H4 (cell line): ENCODE measurements at regions not wholly inside any gene's neighbourhood (a gene's known extent, or its start where the extent isn't known, plus 50 kb on each side); places are given as distances from the start of the nearest gene placed in this dataset.
"Not testable (repeated sequence)": the region's sequence is repeated elsewhere in the genome, so short reads cannot be mapped to it uniquely, and the experiment has no call there.

ENCODE experiments used
- DNase-seq: peaks from one replicate; pipeline ENCODE4 v3.0.0-alpha.2; 2015; ENCODE audit warnings: low spot score

- peak; percentile 6 for DNase-seq
These were observed 253.4 kb upstream of the LRRC3B start for GRCh38 chr3:26369133-26369532.

DNA sequence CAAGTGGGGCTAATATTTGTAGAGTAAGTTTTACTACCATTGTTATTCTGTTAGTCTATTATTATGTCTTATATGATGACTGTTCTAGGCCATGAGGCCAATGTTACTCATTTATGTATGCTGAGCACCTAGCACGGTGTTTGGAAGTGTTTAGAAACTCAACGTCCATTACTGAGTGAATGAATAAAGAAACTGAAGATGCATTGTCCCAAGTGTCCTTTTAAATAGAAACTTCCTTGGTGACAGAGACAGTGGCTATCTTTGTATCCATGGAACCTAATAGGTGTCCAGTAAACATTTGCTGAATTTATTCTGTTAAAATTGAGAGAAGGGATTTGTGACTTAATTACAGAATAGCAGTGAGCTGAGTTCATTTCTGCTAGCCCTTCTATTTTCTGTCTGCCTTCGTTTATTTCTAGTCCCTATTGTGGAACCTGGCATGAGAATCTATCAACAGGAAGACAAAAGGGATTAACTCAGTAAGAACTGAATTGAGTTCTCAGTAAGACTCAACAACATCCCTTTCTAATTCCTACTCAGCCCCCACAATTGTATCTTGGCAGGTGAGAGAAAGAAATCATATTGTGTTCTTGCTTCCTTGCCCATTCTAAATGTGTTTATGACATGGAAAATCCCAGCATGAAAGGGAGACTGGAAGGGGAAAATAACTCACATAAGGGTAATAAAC is 246.6 kb upstream of the LRRC3B start:
- no peak for DNase-seq

DNA sequence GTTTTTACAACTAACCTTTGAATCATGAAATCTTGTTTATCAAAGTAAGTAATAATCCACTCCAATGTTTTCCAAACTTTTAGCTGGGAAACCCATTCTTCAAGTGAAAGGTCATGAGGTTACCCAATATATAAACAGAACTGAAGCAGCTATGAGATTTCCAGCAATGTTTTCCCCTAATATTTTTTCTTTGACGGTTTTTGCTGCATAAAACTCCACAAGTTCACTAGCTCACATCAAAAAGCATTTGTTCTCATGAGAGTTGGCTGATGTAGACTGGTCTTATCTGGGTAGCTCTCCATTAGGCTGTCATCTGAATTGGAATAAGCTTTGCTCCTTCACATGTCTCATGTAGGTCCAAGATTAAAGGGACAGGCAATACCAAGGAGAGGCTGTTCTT is 241.2 kb upstream of the LRRC3B start:
- no peak for DNase-seq

DNA sequence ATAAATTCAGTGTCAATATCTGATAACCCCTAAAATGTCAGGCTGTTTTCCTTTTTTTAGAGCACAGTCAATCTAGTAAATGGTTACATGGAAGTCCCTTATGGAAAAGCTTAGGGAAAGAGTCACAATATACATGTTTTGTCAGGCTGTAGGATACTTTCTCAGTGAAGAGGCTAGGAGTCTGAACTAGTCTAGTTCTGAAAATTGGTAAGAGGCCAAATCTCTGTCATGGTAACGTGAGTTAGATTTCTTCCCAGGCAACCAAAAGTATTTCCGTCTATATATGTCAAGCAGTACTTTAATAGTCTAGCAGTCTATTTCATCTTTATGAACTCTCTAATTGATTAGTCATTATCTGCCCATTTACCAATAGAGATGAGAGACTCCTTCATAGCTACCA is 215.9 kb upstream of the LRRC3B start:
- DNase-seq: no peak

DNA sequence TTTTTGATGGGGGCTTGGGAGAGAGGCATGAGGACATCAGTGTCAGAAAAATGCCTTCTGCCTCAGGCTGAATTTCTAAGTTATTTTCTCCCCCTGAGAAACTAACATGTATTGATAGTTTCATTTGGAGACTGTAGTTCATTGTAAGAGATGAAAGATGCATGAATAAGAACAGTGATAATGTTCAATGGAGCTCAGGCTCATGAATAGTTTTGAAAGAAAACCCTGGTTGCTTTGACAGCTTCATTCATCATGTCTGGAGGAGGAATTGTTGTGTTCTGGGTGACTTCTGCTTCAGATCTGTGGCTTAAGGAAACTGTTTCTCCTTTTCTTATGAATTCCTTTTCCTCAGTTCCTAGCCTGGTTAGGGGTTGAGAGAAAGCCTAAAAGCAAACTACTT is 204.0 kb upstream of the LRRC3B start:
- no peak for DNase-seq

DNA sequence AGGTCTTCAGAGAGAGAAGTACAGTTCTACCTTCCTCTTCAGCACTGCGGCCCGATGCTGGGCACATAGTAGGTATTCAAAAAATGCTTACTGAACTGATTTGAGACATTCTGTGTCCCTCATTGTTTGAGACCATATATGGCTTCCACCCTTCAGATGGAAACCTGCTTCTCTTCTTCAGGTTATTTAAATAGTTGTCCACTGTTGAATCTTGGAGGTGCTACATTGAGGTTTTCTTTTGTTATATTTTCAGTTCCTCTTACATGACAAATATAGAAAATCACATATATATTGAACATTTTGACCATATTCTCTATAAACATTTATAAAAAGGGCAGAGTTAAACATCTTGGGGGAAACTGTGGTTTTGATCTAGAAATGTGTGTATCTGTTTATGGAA is 200.2 kb upstream of the LRRC3B start:
- no peak for DNase-seq

DNA sequence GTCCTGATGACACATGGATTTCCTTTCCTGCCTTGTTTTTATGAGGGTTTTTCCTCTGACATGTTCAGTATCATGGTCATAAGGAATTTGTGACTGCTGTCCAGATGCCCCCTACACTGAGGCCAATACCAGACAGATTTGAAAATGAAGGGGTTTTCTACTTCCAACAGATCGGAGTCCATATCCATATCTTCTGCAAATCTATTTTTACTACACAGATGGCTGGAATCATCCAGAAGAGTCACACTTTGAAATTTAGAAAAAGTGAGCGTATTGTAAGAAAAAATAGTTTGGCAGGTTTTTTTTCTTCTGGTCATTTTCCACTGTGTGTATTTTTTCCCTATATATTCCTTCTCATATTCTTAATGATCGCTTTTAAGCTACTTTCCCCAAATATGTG is 197.5 kb upstream of the LRRC3B start:
- no peak for DNase-seq

DNA sequence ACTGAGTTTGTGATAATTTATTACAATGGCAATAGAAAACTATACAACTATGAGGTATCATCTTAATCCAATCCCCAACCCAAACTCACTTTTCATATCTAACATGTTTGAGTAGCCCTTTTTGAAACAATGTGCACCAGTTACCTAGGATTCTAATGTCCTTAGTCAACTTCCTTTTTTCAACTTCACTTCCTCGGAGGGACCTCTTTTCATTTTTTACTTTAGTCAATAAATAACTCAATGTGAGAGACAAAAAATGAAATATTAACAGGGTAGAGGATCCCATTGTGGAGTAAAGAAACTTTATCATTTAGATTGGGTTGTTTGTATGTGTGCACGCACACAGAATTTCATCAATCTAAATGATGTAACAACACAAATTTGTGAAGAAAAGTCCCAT is 193.6 kb upstream of the LRRC3B start:
- DNase-seq: no peak

GRCh38 chr3:26437678-26438077 is 184.9 kb upstream of the LRRC3B start:
- peak; percentile 64 for DNase-seq

GRCh38 chr3:26438325-26438940 is 184.1 kb upstream of the LRRC3B start:
- no peak for DNase-seq

DNA sequence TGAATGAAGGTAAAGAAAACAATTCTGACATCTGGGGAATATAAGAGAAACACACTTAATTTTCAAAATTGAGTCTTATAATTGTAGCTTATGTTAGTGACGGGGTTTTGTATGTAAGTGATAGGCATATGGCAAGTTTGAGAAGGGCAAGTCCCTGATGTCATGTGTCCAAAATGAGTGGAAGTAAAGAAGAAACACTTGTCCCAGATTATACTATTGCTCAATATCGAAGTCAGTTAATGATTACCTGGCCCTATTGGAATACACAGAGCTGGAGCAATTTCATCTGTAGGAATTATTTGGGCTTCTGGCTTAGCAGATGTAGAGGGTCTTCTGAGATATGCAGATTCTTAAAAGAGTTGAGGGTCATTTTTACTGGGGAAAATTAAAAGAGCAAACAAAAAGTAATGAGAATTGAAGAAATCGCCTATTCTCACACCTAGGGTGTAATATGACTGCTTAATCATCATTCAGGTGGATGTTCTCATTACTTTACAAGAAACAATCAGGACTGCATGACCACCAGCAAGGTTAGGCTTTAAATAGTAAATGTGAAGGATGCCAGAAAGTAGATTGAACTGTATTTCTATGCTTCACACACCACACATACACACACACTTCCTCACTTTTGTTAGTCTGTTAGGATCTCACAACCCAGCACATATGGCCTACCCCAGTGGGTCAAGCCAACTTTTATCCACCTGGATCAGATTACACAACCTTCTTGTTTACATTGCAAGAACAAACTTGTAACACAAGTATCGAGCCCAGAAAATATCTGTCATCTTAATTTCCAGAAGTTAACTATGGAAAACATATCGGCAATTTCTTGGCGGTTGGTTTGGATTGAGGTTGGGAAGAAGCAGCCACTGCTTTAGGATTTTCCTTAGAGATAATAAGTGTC is 183.3 kb upstream of the LRRC3B start:
- no peak for DNase-seq

- no peak for DNase-seq
These were observed 172.6 kb upstream of the LRRC3B start for GRCh38 chr3:26449996-26450395.

DNA sequence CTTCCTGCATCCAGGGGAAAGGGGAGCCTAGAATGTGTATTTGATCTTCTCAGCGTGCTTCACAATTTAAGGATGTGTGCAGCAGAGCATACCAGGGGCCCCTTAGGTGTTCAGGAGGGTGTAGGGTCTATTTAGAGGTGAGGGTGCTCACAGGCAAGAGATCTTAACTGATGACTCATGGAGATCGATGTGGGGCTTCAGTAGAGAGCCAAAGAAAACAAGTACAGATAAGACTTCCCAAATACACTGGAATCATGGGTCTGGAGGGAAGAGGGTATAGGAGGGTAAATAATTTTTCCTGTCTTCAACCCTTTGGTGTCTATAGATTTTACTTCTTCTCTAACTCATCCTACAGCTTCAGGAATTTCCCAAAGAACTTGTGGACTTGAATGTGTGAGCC is 170.2 kb upstream of the LRRC3B start:
- DNase-seq: no peak

DNA sequence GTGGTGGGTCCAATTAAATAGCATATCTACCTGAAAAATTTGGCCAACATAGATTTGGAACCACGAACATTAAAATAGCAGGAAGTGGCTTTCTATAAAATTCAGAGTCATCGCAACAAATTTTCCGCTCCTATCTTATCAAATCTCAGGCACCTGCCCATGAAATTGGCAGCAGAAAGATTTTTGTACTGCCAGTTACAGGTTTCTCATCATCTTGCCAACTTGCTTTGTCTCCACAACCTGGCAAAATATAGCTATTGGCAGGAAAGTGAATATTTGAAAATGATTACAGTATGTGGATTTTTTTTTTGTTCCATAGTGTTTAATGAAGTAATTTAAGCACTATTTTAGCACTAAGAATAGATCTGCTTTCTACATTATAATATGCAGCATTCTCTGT is 161.6 kb upstream of the LRRC3B start:
- DNase-seq: no peak

DNA sequence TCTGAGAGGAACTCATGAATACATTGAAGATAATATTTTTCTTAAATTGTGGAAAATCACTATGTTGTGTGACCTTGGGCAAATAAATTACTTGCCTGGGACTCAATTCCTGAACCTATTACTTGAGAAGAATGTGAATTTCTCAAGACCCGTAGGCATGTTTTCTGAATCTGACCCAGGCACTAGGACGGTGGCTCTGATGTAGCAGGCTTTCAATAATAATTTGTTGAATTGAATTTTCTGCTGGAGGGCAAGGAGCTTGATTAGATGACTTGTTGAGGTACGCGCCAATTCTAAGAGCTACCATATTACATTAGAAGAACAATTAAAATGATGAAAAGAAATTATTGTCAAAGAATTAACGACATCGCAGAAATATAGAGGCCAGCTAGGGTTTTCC is 150.2 kb upstream of the LRRC3B start:
- DNase-seq: no peak

- DNase-seq: no peak
These were observed 147.9 kb upstream of the LRRC3B start for GRCh38 chr3:26474706-26475105.

- no peak for DNase-seq
These were observed 142.2 kb upstream of the LRRC3B start for GRCh38 chr3:26480377-26480776.

DNA sequence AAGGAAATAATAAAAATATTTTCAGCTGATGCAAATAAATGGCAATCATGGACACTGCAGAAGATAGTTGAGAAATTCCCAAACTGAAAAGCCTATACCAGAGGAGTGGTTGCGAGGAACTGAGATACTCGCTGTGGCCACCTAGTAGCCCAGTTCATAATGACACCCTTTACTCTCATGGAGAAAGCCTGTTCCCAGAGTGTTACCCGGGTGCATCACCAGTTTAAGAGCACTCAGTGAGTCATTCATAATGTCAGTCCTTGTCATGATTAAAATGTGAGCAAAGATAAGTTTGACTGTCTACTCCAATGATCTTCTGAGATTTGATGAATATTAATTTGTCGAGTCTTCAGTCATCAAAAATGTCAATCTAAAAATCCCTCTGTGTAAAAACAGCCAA is 138.4 kb upstream of the LRRC3B start:
- no peak for DNase-seq

- no peak for DNase-seq
These were observed 124.3 kb upstream of the LRRC3B start for GRCh38 chr3:26498271-26498670.

DNA sequence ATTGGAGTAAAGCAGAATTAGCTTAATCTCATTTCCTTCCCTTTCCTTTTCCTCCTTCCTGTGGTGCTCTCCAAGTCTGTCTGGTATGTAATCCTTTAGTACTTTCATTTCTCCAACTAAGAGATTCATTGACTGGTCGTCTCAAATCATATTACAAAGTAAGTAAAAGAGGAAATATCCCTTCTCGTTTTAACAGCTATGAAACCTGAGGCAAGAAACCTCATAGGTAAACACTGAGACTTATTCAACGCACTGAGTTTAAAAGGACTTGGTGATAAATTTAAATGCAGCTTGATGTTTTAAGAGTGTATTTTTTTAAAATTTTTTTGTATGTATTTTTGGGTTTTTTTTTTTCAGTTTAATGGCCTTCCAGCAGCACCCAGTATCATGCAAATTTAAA is 117.2 kb upstream of the LRRC3B start:
- no peak for DNase-seq

GRCh38 chr3:26514445-26515029 is 108.0 kb upstream of the LRRC3B start:
- DNase-seq: not testable (repeated sequence)

DNA sequence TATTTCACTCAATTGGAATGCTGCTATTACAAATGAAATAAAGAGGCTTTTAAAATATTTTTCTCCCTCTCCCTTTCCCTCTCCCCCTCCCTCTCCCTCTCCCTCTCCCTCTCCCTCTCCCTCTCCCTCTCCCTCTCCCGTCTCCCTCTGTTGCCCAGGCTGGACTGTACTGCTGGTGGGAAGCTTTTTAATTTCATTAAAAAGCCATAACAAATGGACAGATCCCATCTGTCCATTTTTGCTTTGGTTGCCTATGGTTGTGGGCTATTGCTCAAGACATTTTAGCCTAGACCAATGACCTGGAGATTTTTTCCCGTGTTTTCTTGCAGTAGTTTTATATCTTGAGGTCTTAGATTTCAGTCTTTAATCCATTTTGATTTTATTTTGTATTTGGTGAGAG is 107.2 kb upstream of the LRRC3B start:
- no peak for DNase-seq

DNA sequence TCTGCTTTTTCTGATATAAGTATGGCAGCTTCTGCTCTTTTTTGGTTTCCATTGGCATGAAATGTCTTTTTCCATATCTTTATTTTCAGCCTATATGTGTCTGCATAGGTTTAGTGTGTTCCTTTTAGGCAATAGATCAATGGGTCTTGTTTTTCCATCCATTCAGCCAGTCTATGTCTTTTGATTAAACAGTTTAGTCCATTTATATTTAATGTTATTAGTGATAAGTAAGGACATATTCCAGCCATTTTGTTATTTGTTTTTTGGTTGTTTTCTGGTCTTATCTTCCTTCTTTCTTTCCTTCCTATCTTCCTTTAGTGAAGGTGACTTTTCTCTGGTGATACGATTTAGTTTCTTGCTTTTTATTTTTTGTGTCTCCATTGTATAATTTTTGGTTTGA is 101.3 kb upstream of the LRRC3B start:
- DNase-seq: no peak
